Transverse colon (tissue), 4 donors: ENCODE measurements at regions not wholly inside any gene's neighbourhood (a gene's known extent, or its start where the extent isn't known, plus 50 kb on each side); places are given as distances from the start of the nearest gene placed in this dataset.

ENCODE experiments used
- CTCF ChIP-seq, 5 experiments: fragments of 200-600 bp in 3 of 5; fragments of 450-650 bp in 2 of 5; sonication (generic) in 3 of 5; IDR thresholded peaks; 1 replicate in 2 of 5; 2 replicates in 3 of 5; pipeline ENCODE4 v1.5.1; 2016 to 2017; ENCODE audit warnings: antibody characterized with exemption in 5 of 5, inconsistent platforms in 3 of 5, mild to moderate bottlenecking in 2 of 5, moderate library complexity in 1 of 5
- EP300 ChIP-seq: sonication (generic); formaldehyde crosslinking; IDR thresholded peaks from one replicate; pipeline ENCODE4 v1.6.1; 2017; ENCODE audit warnings: antibody characterized with exemption, low read depth
- POLR2A ChIP-seq: fragments of 450-650 bp; IDR thresholded peaks from one replicate; pipeline ENCODE4 v1.6.1; 2016; ENCODE audit warnings: antibody characterized with exemption, mild to moderate bottlenecking, moderate library complexity
- POLR2AphosphoS5 ChIP-seq, 3 donors: sonication (generic); formaldehyde crosslinking; IDR thresholded peaks; one replicate each; pipeline ENCODE4 v1.6.1; 2016; ENCODE audit warnings: antibody characterized with exemption in 3 of 3

GRCh38 chr2:151051574-151052220 is 210.0 kb downstream of the RBM43 start:
- peak; percentile 55 to 76 (median 74) for TF ChIP-seq CTCF (IDR thresholded peaks at IDR 0.05)
- TF ChIP-seq POLR2A: no peak
- no peak for TF ChIP-seq POLR2AphosphoS5 (IDR thresholded peaks at IDR 0.05)
- TF ChIP-seq EP300: no peak
